NCI-H69 (cell line): ENCODE measurements at regions not wholly inside any gene's neighbourhood (a gene's known extent, or its start where the extent isn't known, plus 50 kb on each side); places are given as distances from the start of the nearest gene placed in this dataset.

Experiments used
- DNase-seq: peaks from one replicate; lab custom pipeline; 2025; lab: John Stamatoyannopoulos, UW

- no peak for DNase-seq
Measured at GRCh38 chr11:70930215-70930614, 322.2 kb downstream of the SHANK2 start.

DNA sequence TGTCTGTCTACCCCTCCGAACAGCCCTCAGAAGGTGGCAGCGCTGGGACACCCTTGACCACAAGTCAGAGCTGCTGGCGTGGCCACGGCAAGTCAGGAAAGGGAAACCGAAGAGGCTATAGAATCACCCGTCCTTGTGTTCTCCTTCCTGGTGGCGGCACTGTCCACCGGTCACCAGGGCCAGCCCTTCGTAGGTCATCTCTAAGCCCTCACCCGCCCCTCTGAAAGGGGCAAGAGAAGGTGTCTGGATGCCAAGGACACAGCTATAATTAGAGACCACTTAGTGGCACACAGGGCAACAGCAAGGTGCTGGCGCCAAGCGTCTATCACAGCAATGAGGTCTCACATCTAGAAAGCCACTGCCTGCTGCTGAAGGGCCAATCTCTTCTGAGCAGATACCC, 320.9 kb downstream of the SHANK2 start:
- DNase-seq = no peak

- no peak for DNase-seq
Measured at GRCh38 chr11:70933981-70934583, 318.3 kb downstream of the SHANK2 start.

GRCh38 chr11:70935006-70935768, 317.2 kb downstream of the SHANK2 start:
- no peak for DNase-seq

GRCh38 chr11:70942593-70942992, 309.8 kb downstream of the SHANK2 start:
- peak; percentile 43 for DNase-seq

DNA sequence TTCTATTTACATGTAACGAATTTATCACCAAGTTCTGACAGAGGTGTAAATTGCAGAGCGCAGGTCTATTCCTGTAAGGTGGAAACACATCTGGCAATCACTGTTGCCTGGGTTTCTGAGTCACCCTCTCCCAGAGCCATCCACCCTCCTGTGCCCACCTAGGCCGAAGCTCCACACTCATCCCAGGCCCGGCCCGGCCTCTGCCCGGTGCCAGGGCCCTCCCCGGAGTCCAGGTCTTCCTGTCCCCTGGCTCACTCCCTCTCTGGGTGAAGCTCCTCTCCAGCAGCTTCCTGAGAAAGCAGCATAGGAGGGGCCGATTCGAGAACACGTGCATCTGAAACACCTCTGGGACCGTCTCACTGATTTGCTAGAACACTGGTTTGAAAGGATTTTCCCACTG, 308.2 kb downstream of the SHANK2 start:
- DNase-seq = no peak

DNA sequence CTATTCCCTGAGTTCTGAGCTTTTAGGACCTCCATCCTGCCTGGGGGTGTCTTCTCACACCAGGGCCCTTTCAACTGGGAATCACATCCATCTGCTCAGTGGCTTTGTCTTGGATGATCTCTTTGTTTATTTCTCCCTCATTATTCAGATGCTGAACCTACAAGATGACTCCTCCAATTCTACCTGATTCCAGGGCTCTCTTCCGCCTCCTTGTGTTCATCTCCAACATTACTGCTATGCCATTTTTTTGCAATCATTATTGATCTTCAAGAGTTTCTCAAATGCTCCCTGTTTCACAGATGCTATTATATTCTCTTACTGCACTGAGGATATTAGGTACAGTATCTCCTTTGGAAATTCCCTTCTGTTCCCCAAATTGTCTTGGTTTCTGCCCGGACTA, 307.7 kb downstream of the SHANK2 start:
- no peak for DNase-seq

DNA sequence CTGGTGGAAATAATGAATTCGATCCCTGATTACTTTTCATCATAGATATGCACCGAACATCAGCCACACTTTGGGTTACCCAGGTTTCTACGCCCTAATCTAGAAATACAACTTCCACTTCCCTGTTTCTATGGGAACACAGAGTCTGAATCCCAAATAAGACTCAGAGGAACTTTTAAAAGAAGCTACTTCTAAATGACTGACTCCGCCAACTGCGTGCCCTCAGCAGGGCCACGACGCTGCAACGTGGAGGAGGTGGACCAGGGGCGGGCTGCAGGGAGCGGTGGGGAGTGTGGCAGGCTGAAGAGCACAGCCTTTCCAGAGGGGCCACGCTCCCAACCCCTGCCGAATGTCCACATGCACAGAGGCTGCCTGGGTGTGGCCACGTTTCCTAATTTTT, 304.0 kb downstream of the SHANK2 start:
- no peak for DNase-seq

GRCh38 chr11:70948855-70949531, 303.4 kb downstream of the SHANK2 start:
- DNase-seq = peak; percentile 98

GRCh38 chr11:70951139-70951804, 301.1 kb downstream of the SHANK2 start:
- DNase-seq = no peak

- no peak for DNase-seq
Measured at GRCh38 chr11:70952191-70952590, 300.2 kb downstream of the SHANK2 start.

DNA sequence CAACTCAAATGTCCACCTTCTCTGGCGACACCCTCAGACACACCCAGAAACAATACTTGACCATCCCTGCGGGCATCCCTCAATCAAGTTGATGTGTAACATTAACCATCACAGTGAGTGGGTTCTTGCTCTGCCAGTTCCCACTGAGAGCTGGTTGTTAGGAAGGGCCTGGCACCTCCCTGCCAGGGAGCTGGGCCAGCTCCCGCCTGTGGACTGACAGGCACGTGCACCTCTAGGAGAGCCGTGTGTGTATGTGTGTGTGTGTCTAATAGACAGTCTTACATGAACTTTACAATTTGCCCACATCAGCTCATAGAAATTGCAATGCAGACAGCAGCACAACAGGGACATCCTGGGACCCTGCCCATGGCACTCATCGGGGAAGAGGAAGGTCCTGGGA, 298.7 kb downstream of the SHANK2 start:
- DNase-seq = no peak

GRCh38 chr11:70954471-70954870, 297.9 kb downstream of the SHANK2 start:
- no peak for DNase-seq
